ENCODE measurements at regions not wholly inside any gene's neighbourhood (a gene's known extent, or its start where the extent isn't known, plus 50 kb on each side); places are given as distances from the start of the nearest gene placed in this dataset.

DNA sequence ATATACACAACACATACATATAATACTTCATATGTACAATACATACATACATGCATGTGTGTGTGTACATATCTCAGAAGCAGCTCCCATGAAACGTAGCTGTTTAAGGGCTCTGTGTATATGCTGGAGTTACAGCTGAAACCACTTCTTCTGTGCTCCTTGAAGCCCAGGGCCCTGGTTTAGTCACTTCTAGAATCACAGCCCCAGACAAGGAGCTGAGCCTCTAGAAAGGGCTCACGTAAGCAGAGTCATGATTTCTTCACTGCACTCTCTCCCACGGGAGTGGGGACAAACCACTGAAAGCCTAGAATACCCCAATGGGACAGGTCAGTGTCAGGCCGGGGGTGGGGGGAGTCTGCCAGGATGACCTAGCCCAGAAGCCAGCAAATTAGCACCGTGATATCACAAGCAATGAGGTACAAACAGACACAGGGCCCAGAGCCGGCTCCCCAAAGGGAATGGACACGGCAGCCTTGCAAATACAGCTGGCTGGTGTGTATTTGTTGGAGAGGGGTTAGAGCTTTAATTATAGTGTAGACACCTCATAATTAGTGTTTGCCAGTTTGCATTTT, 90.3 kb downstream of the C1QL2 start:
- 79 to 80% methylated on average over 4 to 7 of the region's 7 CpGs for WGBS, 2 experiments (ENCODE audit: insufficient coverage in 1 of 2, insufficient read length in 1 of 2)
- Mint-ChIP-seq H3K27me3 (ENCODE audit: insufficient read depth) (no peaks in the 10 kb centered on the region), H3K36me3 (ENCODE audit: low read depth) (no peaks in the 10 kb centered on the region), H3K4me3 (no peak overlapping the region), H3K4me1 (no peaks in the 10 kb centered on the region), H3K27ac (no peak overlapping the region), H3K9me3 (no peaks in the 10 kb centered on the region)
- Histone ChIP-seq H3K9ac (ENCODE audit: extremely low read depth, low read length, poor library complexity, severe bottlenecking) (no peak overlapping the region), H3K27ac (ENCODE audit: low read depth, low read length) (no peak overlapping the region), H3K36me3 (ENCODE audit: control insufficient read depth, insufficient read depth, low read length) (no peaks in the 10 kb centered on the region), H3K9me3 (ENCODE audit: control insufficient read depth, low read length) (peaks cover 4% of the 10 kb centered on the region), H3K27me3 (ENCODE audit: control insufficient read depth, insufficient read depth, low read length, poor library complexity, severe bottlenecking) (no peaks in the 10 kb centered on the region), H3K4me1 (ENCODE audit: control insufficient read depth, insufficient read depth, low read length) (no peaks in the 10 kb centered on the region), H3K4me3 (ENCODE audit: low read length) (no peak overlapping the region)
- TF ChIP-seq, protein P1, sequence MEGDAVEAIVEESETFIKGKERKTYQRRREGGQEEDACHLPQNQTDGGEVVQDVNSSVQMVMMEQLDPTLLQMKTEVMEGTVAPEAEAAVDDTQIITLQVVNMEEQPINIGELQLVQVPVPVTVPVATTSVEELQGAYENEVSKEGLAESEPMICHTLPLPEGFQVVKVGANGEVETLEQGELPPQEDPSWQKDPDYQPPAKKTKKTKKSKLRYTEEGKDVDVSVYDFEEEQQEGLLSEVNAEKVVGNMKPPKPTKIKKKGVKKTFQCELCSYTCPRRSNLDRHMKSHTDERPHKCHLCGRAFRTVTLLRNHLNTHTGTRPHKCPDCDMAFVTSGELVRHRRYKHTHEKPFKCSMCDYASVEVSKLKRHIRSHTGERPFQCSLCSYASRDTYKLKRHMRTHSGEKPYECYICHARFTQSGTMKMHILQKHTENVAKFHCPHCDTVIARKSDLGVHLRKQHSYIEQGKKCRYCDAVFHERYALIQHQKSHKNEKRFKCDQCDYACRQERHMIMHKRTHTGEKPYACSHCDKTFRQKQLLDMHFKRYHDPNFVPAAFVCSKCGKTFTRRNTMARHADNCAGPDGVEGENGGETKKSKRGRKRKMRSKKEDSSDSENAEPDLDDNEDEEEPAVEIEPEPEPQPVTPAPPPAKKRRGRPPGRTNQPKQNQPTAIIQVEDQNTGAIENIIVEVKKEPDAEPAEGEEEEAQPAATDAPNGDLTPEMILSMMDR (conservative IDR thresholded peaks at IDR 0.05), result no peak
- no peak for DNase-seq

DNA sequence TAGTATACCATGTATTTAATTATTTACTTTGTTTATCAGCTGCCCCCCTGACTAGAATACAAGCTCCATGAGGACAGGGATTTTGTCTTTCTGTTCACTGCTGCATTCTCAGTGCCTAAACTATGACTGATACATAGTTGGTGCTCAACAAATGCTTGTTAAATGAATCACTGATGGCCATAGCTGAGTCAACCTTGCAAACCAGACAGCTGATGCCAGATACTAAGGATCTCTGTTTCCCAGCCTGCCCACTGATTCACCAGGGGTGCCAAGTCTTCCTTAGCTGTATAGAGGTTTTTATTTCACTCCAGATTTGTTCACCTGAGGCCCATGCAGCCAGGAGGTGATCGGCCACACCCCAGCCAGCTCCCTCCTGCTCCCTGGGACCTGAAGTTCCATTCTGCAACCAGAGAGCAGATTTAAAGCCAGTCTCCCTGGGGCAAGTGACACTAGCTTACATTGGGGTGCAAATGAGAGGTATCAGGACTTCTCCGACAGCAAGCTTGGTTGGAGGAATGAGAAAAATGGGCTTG, 92.2 kb downstream of the C1QL2 start:
- Histone ChIP-seq H3K27me3 (ENCODE audit: control insufficient read depth, insufficient read depth, low read length, poor library complexity, severe bottlenecking) (no peaks in the 10 kb centered on the region), H3K9ac (ENCODE audit: extremely low read depth, low read length, poor library complexity, severe bottlenecking) (no peak overlapping the region), H3K9me3 (ENCODE audit: control insufficient read depth, low read length) (peaks cover 4% of the 10 kb centered on the region), H3K4me3 (ENCODE audit: low read length) (no peak overlapping the region), H3K27ac (ENCODE audit: low read depth, low read length) (no peak overlapping the region), H3K4me1 (ENCODE audit: control insufficient read depth, insufficient read depth, low read length) (no peaks in the 10 kb centered on the region), H3K36me3 (ENCODE audit: control insufficient read depth, insufficient read depth, low read length) (no peaks in the 10 kb centered on the region)
- H3K36me3 Mint-ChIP-seq (ENCODE audit: low read depth), result no peaks in the 10 kb centered on the region
- no peaks in the 10 kb centered on the region for H3K9me3 Mint-ChIP-seq
- 90 to 100% methylated on average over 1 to 2 of the region's 2 CpGs for WGBS, 2 experiments (ENCODE audit: insufficient coverage in 1 of 2, insufficient read length in 1 of 2)
- H3K27ac Mint-ChIP-seq, result no peak overlapping the region
- no peak for DNase-seq
- no peak overlapping the region for H3K4me3 Mint-ChIP-seq
- H3K4me1 Mint-ChIP-seq, result peaks cover 5% of the 10 kb centered on the region
- H3K27me3 Mint-ChIP-seq (ENCODE audit: insufficient read depth), result no peaks in the 10 kb centered on the region
- TF ChIP-seq, protein P1 (conservative IDR thresholded peaks at IDR 0.05), result no peak

DNA sequence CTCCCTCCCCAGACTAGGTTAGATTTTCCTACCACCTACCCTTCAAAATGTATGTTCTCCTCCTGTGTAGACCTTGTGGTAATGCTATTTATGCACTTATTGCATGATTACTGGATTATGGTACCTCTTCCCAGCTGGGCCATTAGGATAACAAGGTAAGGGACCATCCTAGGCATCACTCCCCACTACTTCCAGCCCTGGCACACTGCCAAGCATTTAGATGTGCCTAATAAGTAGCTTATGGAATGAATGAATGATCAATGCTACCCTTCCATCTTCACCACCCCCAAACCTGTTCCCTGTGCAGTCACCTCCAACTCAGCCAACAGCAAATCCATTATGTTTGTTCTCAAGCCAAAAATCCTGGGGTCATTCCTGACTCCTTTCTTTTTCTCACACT, 93.4 kb downstream of the C1QL2 start:
- peaks cover 5% of the 10 kb centered on the region for H3K4me1 Mint-ChIP-seq
- H3K9me3 ChIP-seq (ENCODE audit: control insufficient read depth, low read length), result peaks cover 4% of the 10 kb centered on the region
- no peak for DNase-seq
- no peak overlapping the region for H3K9ac ChIP-seq (ENCODE audit: extremely low read depth, low read length, poor library complexity, severe bottlenecking)
- no peak overlapping the region for H3K27ac ChIP-seq (ENCODE audit: low read depth, low read length)
- H3K36me3 ChIP-seq (ENCODE audit: control insufficient read depth, insufficient read depth, low read length), result no peaks in the 10 kb centered on the region
- H3K27ac Mint-ChIP-seq, result no peak overlapping the region
- H3K4me1 ChIP-seq (ENCODE audit: control insufficient read depth, insufficient read depth, low read length), result no peaks in the 10 kb centered on the region
- no peak overlapping the region for H3K4me3 Mint-ChIP-seq
- H3K9me3 Mint-ChIP-seq, result no peaks in the 10 kb centered on the region
- H3K27me3 ChIP-seq (ENCODE audit: control insufficient read depth, insufficient read depth, low read length, poor library complexity, severe bottlenecking), result no peaks in the 10 kb centered on the region
- TF ChIP-seq, protein P1 (conservative IDR thresholded peaks at IDR 0.05), result no peak
- no peaks in the 10 kb centered on the region for H3K36me3 Mint-ChIP-seq (ENCODE audit: low read depth)
- no peaks in the 10 kb centered on the region for H3K27me3 Mint-ChIP-seq (ENCODE audit: insufficient read depth)
- no peak overlapping the region for H3K4me3 ChIP-seq (ENCODE audit: low read length)
